ENCODE measurements at regions not wholly inside any gene's neighbourhood (a gene's known extent, or its start where the extent isn't known, plus 50 kb on each side); places are given as distances from the start of the nearest gene placed in this dataset.

- no peaks in the 10 kb centered on the region for H3K9me3 Mint-ChIP-seq
These were observed 987.2 kb upstream of the ROBO1 start for GRCh38 chr3:80754969-80755368.

GRCh38 chr3:80753021-80753420, 985.2 kb upstream of the ROBO1 start:
- Mint-ChIP-seq H3K27me3 (no peaks in the 10 kb centered on the region), H3K4me1 (ENCODE audit: unreplicated experiment) (no peaks in the 10 kb centered on the region), H3K27ac (no peak overlapping the region), H3K9me3 (no peaks in the 10 kb centered on the region), H3K4me3 (no peak overlapping the region), H3K36me3 (no peaks in the 10 kb centered on the region)
- DNase-seq (ENCODE audit: extremely low spot score, unreplicated experiment): no peak
- no peak for TF ChIP-seq CTCF (conservative IDR thresholded peaks at IDR 0.05)

More at GRCh38 chr3:80754969-80755368, 987.2 kb upstream of the ROBO1 start:
- H3K27me3 Mint-ChIP-seq: no peaks in the 10 kb centered on the region
- H3K4me3 Mint-ChIP-seq: no peak overlapping the region
- H3K27ac Mint-ChIP-seq: no peak overlapping the region
- H3K36me3 Mint-ChIP-seq: no peaks in the 10 kb centered on the region
- no peak for TF ChIP-seq CTCF (conservative IDR thresholded peaks at IDR 0.05)
- H3K4me1 Mint-ChIP-seq (ENCODE audit: unreplicated experiment): no peaks in the 10 kb centered on the region
- no peak for DNase-seq (ENCODE audit: extremely low spot score, unreplicated experiment)

- H3K9me3 Mint-ChIP-seq: no peaks in the 10 kb centered on the region
- H3K27me3 Mint-ChIP-seq: no peaks in the 10 kb centered on the region
- no peak for DNase-seq (ENCODE audit: extremely low spot score, unreplicated experiment)
- H3K27ac Mint-ChIP-seq: no peak overlapping the region
- H3K4me3 Mint-ChIP-seq: no peak overlapping the region
- no peaks in the 10 kb centered on the region for H3K36me3 Mint-ChIP-seq
- TF ChIP-seq CTCF (conservative IDR thresholded peaks at IDR 0.05): no peak
- H3K4me1 Mint-ChIP-seq (ENCODE audit: unreplicated experiment): no peaks in the 10 kb centered on the region
These were observed 982.8 kb upstream of the ROBO1 start for GRCh38 chr3:80750637-80751036.

- no peak for TF ChIP-seq CTCF (conservative IDR thresholded peaks at IDR 0.05)
- peak overlapping the region; percentile 91 for H3K27ac Mint-ChIP-seq
- no peak for DNase-seq (ENCODE audit: extremely low spot score, unreplicated experiment)
- no peaks in the 10 kb centered on the region for H3K36me3 Mint-ChIP-seq
- H3K4me1 Mint-ChIP-seq (ENCODE audit: unreplicated experiment): peaks cover 17% of the 10 kb centered on the region
- H3K9me3 Mint-ChIP-seq: peaks cover 3% of the 10 kb centered on the region
- no peaks in the 10 kb centered on the region for H3K27me3 Mint-ChIP-seq
- peak overlapping the region; percentile 6 for H3K4me3 Mint-ChIP-seq
These were observed 967.1 kb upstream of the ROBO1 start for GRCh38 chr3:80734920-80735319.

- H3K27ac Mint-ChIP-seq: peak overlapping the region; percentile 91
- peaks cover 17% of the 10 kb centered on the region for H3K4me1 Mint-ChIP-seq (ENCODE audit: unreplicated experiment)
- no peaks in the 10 kb centered on the region for H3K36me3 Mint-ChIP-seq
- H3K4me3 Mint-ChIP-seq: peak overlapping the region; percentile 65
- no peaks in the 10 kb centered on the region for H3K9me3 Mint-ChIP-seq
- no peak for DNase-seq (ENCODE audit: extremely low spot score, unreplicated experiment)
- H3K27me3 Mint-ChIP-seq: no peaks in the 10 kb centered on the region
- no peak for TF ChIP-seq CTCF (conservative IDR thresholded peaks at IDR 0.05)
These were observed 966.7 kb upstream of the ROBO1 start for GRCh38 chr3:80734483-80734882.
